HEK293 (cell line): ENCODE measurements at regions not wholly inside any gene's neighbourhood (a gene's known extent, or its start where the extent isn't known, plus 50 kb on each side); places are given as distances from the start of the nearest gene placed in this dataset.

Experiments
- CTCF ChIA-PET: fragments of 350-600 bp; formaldehyde crosslinking; extraction: SDS; loops from one replicate; lab custom pipeline; 2021; ENCODE audit warnings: antibody characterized with exemption; lab: Yijun Ruan, JAX
- POLR2A ChIA-PET: fragments of 300-600 bp; formaldehyde crosslinking; extraction: SDS; loops from one replicate; lab custom pipeline; 2020; ENCODE audit warnings: antibody characterized with exemption, inconsistent platforms; lab: Yijun Ruan, JAX
- H3K27ac ChIP-seq: fragments of 200-500 bp; sonication (Bioruptor generic); 2 replicates; pipeline ENCODE4 v1.5.1; 2014; ENCODE audit warnings: low read depth, low read length, control low read depth, inconsistent platforms; ENCODE audit errors: extremely low read depth
- H3K36me3 ChIP-seq, 2 experiments: fragments of 200-500 bp in 1 of 2; sonication (Bioruptor generic) in 1 of 2; 1 replicate in 1 of 2; 2 replicates in 1 of 2; pipeline ENCODE4 v1.5.1; 2014 to 2017; ENCODE audit warnings: inconsistent platforms in 2 of 2, low read length in 2 of 2; ENCODE audit not compliant: control insufficient read depth in 2 of 2, insufficient read depth in 1 of 2
- H3K4me1 ChIP-seq: fragments of 200-500 bp; sonication (Bioruptor generic); 2 replicates; pipeline ENCODE4 v1.5.1; 2014; ENCODE audit warnings: mild to moderate bottlenecking, low read length, inconsistent platforms; ENCODE audit not compliant: control insufficient read depth, insufficient read depth
- H3K4me3 ChIP-seq: 2 replicates; pipeline ENCODE4 v1.5.1; 2011; ENCODE audit warnings: low read depth, mild to moderate bottlenecking, control low read depth, low read length, moderate library complexity
- H3K9me3 ChIP-seq: fragments of 200-500 bp; sonication (Bioruptor generic); 2 replicates; pipeline ENCODE4 v1.5.1; 2014; ENCODE audit warnings: low read depth, low read length, inconsistent platforms; ENCODE audit not compliant: control insufficient read depth, insufficient read depth
- GLIS2 ChIP-seq: fragments of 450-650 bp; formaldehyde crosslinking; IDR thresholded peaks from 2 replicates; pipeline ENCODE4 v1.5.1; 2016; ENCODE audit warnings: missing biosample characterization, missing genetic modification characterization
- RBAK ChIP-seq: fragments of 450-650 bp; formaldehyde crosslinking; IDR thresholded peaks from 2 replicates; pipeline ENCODE4 v1.5.1; 2016; ENCODE audit warnings: missing biosample characterization, missing genetic modification characterization
- SALL2 ChIP-seq: fragments of 450-650 bp; formaldehyde crosslinking; IDR thresholded peaks from 2 replicates; pipeline ENCODE4 v1.5.0; 2017; ENCODE audit warnings: missing biosample characterization, mild to moderate bottlenecking, missing genetic modification characterization, borderline replicate concordance
- TCF7L2 ChIP-seq: IDR thresholded peaks from 2 replicates; pipeline ENCODE4 v1.6.1; 2011; ENCODE audit warnings: low read depth, mild to moderate bottlenecking, inconsistent platforms, low read length, moderate library complexity, borderline replicate concordance
- WT1 ChIP-seq: fragments of 450-650 bp; formaldehyde crosslinking; IDR thresholded peaks from 2 replicates; pipeline ENCODE4 v1.5.1; 2016; ENCODE audit warnings: missing biosample characterization, missing genetic modification characterization
- ZNF223 ChIP-seq: fragments of 450-650 bp; formaldehyde crosslinking; IDR thresholded peaks from 2 replicates; pipeline ENCODE4 v1.5.1; 2016; ENCODE audit warnings: missing biosample characterization, missing genetic modification characterization
- ZNF341 ChIP-seq: fragments of 450-650 bp; formaldehyde crosslinking; IDR thresholded peaks from 2 replicates; pipeline ENCODE4; 2016; ENCODE audit warnings: low read depth, missing biosample characterization, missing genetic modification characterization
- ZNF423 ChIP-seq: fragments of 450-650 bp; formaldehyde crosslinking; IDR thresholded peaks from 2 replicates; pipeline ENCODE4 v1.5.1; 2016; ENCODE audit warnings: missing biosample characterization, missing genetic modification characterization
- ZNF571 ChIP-seq: fragments of 450-650 bp; formaldehyde crosslinking; IDR thresholded peaks from 2 replicates; pipeline ENCODE4 v1.5.0; 2017; ENCODE audit warnings: missing biosample characterization, missing genetic modification characterization
- TF ChIP-seq, protein P1 (sequence below): fragments of 450-650 bp; formaldehyde crosslinking; IDR thresholded peaks from 2 replicates; pipeline ENCODE4 v1.5.1; 2016; ENCODE audit warnings: missing biosample characterization, missing genetic modification characterization, low read depth
- TF ChIP-seq, protein P2 (sequence below): fragments of 450-650 bp; formaldehyde crosslinking; IDR thresholded peaks from 2 replicates; pipeline ENCODE4 v1.5.1; 2017; ENCODE audit warnings: missing biosample characterization, mild to moderate bottlenecking, missing genetic modification characterization, moderate library complexity
- TF ChIP-seq, protein P3 (sequence below): fragments of 450-650 bp; formaldehyde crosslinking; IDR thresholded peaks from 2 replicates; pipeline ENCODE4 v1.5.1; 2016; ENCODE audit warnings: missing biosample characterization, missing genetic modification characterization
- TF ChIP-seq, protein P4 (sequence below): fragments of 450-650 bp; formaldehyde crosslinking; IDR thresholded peaks from 2 replicates; pipeline ENCODE4 v1.5.1; 2016; ENCODE audit warnings: missing biosample characterization, missing genetic modification characterization
- TF ChIP-seq, protein P5 (sequence below): fragments of 450-650 bp; formaldehyde crosslinking; IDR thresholded peaks from 2 replicates; pipeline ENCODE4 v1.5.1; 2016; ENCODE audit warnings: missing biosample characterization, missing genetic modification characterization, borderline replicate concordance

DNA sequence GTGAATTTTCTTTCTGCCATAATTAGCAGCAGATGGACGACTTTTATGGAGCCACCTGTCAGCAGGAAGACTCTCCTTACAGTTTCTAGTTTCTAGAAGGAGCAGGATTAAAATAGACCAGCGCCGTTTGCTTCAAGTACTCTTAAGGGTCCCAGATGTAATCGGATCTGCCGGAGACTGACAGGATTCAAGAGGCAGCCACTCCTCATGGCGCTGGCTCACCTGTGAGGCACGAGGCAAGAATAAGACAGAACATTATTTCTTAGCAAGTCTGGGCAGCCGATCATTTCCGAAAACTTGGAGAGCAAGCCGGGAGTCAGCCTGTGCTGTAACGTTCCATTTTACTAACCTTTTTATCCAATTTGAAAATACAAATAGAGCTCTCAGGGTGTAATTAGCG lies 410.4 kb upstream of the RORA start:
- H3K4me3 ChIP-seq, result no peak overlapping the region
- H3K4me1 ChIP-seq, result no peaks in the 10 kb centered on the region
- CTCF ChIA-PET, result no interaction called here
- H3K27ac ChIP-seq, result no peak overlapping the region
- no peaks in the 10 kb centered on the region for H3K9me3 ChIP-seq
- no peak for TF ChIP-seq ZNF423 (tag by site-specific recombination)
- no peak for TF ChIP-seq ZNF571 (tag by site-specific recombination)
- TF ChIP-seq, protein P1, sequence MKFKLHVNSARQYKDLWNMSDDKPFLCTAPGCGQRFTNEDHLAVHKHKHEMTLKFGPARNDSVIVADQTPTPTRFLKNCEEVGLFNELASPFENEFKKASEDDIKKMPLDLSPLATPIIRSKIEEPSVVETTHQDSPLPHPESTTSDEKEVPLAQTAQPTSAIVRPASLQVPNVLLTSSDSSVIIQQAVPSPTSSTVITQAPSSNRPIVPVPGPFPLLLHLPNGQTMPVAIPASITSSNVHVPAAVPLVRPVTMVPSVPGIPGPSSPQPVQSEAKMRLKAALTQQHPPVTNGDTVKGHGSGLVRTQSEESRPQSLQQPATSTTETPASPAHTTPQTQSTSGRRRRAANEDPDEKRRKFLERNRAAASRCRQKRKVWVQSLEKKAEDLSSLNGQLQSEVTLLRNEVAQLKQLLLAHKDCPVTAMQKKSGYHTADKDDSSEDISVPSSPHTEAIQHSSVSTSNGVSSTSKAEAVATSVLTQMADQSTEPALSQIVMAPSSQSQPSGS (tag by site-specific recombination), result no peak
- TF ChIP-seq, protein P2, sequence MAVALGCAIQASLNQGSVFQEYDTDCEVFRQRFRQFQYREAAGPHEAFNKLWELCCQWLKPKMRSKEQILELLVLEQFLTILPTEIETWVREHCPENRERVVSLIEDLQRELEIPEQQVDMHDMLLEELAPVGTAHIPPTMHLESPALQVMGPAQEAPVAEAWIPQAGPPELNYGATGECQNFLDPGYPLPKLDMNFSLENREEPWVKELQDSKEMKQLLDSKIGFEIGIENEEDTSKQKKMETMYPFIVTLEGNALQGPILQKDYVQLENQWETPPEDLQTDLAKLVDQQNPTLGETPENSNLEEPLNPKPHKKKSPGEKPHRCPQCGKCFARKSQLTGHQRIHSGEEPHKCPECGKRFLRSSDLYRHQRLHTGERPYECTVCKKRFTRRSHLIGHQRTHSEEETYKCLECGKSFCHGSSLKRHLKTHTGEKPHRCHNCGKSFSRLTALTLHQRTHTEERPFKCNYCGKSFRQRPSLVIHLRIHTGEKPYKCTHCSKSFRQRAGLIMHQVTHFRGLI, result no peak
- TF ChIP-seq, protein P3, sequence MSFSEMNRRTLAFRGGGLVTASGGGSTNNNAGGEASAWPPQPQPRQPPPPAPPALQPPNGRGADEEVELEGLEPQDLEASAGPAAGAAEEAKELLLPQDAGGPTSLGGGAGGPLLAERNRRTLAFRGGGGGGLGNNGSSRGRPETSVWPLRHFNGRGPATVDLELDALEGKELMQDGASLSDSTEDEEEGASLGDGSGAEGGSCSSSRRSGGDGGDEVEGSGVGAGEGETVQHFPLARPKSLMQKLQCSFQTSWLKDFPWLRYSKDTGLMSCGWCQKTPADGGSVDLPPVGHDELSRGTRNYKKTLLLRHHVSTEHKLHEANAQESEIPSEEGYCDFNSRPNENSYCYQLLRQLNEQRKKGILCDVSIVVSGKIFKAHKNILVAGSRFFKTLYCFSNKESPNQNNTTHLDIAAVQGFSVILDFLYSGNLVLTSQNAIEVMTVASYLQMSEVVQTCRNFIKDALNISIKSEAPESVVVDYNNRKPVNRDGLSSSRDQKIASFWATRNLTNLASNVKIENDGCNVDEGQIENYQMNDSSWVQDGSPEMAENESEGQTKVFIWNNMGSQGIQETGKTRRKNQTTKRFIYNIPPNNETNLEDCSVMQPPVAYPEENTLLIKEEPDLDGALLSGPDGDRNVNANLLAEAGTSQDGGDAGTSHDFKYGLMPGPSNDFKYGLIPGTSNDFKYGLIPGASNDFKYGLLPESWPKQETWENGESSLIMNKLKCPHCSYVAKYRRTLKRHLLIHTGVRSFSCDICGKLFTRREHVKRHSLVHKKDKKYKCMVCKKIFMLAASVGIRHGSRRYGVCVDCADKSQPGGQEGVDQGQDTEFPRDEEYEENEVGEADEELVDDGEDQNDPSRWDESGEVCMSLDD, result no peak
- TF ChIP-seq WT1, result no peak
- no peak for TF ChIP-seq ZNF223 (tag by site-specific recombination)
- no peak for TF ChIP-seq RBAK (tag by site-specific recombination)
- TF ChIP-seq, protein P4, sequence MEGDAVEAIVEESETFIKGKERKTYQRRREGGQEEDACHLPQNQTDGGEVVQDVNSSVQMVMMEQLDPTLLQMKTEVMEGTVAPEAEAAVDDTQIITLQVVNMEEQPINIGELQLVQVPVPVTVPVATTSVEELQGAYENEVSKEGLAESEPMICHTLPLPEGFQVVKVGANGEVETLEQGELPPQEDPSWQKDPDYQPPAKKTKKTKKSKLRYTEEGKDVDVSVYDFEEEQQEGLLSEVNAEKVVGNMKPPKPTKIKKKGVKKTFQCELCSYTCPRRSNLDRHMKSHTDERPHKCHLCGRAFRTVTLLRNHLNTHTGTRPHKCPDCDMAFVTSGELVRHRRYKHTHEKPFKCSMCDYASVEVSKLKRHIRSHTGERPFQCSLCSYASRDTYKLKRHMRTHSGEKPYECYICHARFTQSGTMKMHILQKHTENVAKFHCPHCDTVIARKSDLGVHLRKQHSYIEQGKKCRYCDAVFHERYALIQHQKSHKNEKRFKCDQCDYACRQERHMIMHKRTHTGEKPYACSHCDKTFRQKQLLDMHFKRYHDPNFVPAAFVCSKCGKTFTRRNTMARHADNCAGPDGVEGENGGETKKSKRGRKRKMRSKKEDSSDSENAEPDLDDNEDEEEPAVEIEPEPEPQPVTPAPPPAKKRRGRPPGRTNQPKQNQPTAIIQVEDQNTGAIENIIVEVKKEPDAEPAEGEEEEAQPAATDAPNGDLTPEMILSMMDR (tag by site-specific recombination), result no peak
- no peaks in the 10 kb centered on the region for H3K36me3 ChIP-seq
- POLR2A ChIA-PET, result no interaction called here

DNA sequence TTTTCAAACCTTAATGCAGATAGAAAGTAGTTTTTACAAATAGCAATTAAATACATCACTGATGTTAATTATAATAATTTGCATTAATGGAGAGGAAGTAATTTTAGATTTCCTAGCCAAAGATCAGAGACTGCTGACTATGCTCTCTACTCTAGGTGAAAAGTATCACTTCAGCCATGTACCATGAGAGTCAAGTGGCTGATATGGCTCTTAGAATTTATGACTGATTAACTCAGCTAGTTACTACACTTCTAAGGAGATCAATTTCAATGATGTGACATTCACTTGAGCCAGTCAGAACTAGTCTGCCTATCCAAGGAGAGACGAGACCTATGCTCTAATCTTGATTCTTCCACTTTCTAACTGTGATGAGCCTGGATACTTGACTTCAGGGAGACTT lies 405.7 kb upstream of the RORA start:
- Histone ChIP-seq H3K36me3 (no peaks in the 10 kb centered on the region), H3K27ac (no peak overlapping the region), H3K4me3 (no peak overlapping the region), H3K4me1 (no peaks in the 10 kb centered on the region), H3K9me3 (no peaks in the 10 kb centered on the region)
- ChIA-PET POLR2A (no interaction called here), CTCF (interaction anchor here (1.0 kb wide), 1 partner anchor 199 kb away, joined by 3 read pairs; no protein-coding TSS in a partner anchor)
- TF ChIP-seq, protein P5, sequence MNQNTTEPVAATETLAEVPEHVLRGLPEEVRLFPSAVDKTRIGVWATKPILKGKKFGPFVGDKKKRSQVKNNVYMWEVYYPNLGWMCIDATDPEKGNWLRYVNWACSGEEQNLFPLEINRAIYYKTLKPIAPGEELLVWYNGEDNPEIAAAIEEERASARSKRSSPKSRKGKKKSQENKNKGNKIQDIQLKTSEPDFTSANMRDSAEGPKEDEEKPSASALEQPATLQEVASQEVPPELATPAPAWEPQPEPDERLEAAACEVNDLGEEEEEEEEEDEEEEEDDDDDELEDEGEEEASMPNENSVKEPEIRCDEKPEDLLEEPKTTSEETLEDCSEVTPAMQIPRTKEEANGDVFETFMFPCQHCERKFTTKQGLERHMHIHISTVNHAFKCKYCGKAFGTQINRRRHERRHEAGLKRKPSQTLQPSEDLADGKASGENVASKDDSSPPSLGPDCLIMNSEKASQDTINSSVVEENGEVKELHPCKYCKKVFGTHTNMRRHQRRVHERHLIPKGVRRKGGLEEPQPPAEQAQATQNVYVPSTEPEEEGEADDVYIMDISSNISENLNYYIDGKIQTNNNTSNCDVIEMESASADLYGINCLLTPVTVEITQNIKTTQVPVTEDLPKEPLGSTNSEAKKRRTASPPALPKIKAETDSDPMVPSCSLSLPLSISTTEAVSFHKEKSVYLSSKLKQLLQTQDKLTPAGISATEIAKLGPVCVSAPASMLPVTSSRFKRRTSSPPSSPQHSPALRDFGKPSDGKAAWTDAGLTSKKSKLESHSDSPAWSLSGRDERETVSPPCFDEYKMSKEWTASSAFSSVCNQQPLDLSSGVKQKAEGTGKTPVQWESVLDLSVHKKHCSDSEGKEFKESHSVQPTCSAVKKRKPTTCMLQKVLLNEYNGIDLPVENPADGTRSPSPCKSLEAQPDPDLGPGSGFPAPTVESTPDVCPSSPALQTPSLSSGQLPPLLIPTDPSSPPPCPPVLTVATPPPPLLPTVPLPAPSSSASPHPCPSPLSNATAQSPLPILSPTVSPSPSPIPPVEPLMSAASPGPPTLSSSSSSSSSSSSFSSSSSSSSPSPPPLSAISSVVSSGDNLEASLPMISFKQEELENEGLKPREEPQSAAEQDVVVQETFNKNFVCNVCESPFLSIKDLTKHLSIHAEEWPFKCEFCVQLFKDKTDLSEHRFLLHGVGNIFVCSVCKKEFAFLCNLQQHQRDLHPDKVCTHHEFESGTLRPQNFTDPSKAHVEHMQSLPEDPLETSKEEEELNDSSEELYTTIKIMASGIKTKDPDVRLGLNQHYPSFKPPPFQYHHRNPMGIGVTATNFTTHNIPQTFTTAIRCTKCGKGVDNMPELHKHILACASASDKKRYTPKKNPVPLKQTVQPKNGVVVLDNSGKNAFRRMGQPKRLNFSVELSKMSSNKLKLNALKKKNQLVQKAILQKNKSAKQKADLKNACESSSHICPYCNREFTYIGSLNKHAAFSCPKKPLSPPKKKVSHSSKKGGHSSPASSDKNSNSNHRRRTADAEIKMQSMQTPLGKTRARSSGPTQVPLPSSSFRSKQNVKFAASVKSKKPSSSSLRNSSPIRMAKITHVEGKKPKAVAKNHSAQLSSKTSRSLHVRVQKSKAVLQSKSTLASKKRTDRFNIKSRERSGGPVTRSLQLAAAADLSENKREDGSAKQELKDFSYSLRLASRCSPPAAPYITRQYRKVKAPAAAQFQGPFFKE (tag by site-specific recombination), result no peak
- TF ChIP-seq ZNF341 (tag by site-specific recombination) (no peak), GLIS2 (tag by site-specific recombination) (no peak), TCF7L2 (no peak), SALL2 (tag by site-specific recombination) (no peak)
- TF ChIP-seq, protein P3, result no peak
